HFFc6 (cell line): ENCODE measurements at regions not wholly inside any gene's neighbourhood (a gene's known extent, or its start where the extent isn't known, plus 50 kb on each side); places are given as distances from the start of the nearest gene placed in this dataset.
"Not testable (repeated sequence)": the region's sequence is repeated elsewhere in the genome, so short reads cannot be mapped to it uniquely, and the experiment has no call there.

ENCODE experiments used
- DNase-seq: peaks from one replicate; pipeline ENCODE4 v3.0.0-alpha.2; 2018
- H3K27ac Mint-ChIP-seq: 2 replicates; pipeline ENCODE4 v1.8.0; 2020; ENCODE audit warnings: mild to moderate bottlenecking, mixed read lengths
- H3K27me3 Mint-ChIP-seq: 2 replicates; pipeline ENCODE4 v1.8.0; 2021; ENCODE audit warnings: mild to moderate bottlenecking, moderate library complexity, mixed read lengths; ENCODE audit not compliant: insufficient read depth
- H3K36me3 Mint-ChIP-seq: 2 replicates; pipeline ENCODE4 v1.8.0; 2021; ENCODE audit warnings: low read depth, mixed read lengths
- H3K4me1 Mint-ChIP-seq: 2 replicates; pipeline ENCODE4 v1.8.0; 2020; ENCODE audit warnings: low read depth, mixed read lengths
- H3K4me3 Mint-ChIP-seq: 2 replicates; pipeline ENCODE4 v1.8.0; 2020; ENCODE audit warnings: mild to moderate bottlenecking, moderate library complexity, mixed read lengths
- H3K9me3 Mint-ChIP-seq: 2 replicates; pipeline ENCODE4 v1.8.0; 2020; ENCODE audit warnings: mild to moderate bottlenecking, mixed read lengths
- TF ChIP-seq, protein P1 (sequence below): fragments of 200-600 bp; sonication (generic); IDR thresholded peaks from 2 replicates; pipeline ENCODE4 v1.5.0; 2021; ENCODE audit warnings: antibody characterized with exemption, mild to moderate bottlenecking

DNA sequence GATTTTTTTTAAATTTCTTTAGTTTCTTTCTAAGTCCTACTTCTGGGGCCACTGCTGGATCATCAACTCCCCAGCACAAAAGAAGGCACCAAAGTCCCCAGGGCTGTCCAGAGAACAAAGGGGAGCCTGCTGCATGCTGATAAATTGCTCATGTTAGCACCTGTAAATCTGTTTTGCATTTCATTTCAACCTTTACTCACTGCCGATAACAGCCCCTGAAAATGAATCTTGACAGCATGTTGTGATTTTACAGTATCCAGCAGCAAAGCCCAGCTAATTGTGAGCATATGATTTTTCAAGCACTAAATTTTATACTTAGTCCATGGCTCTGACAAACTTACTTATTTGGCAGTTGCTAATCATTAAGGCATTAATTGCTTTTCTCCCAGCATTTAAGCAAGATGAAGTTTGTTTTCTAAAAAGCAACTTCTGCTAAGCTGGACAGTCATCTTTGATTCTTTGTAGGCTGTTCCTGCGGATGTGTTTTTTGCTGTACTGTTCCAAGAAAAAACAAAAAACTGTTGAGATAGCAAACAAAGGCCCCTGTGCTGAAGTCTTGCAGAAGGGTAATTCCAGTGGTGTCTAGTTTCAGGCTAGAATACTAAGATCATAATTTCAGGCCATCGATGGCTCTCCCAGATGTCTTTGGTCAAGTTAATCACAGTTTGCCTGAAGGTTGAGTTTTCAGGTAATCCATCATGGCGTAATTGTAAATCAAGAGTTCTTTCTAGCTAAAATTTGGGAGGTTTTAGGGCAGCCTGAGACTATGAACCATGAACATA lies 73.1 kb upstream of the GAS1 start:
- Mint-ChIP-seq H3K4me3 (no peak overlapping the region), H3K9me3 (no peaks in the 10 kb centered on the region), H3K27ac (no peak overlapping the region), H3K36me3 (no peaks in the 10 kb centered on the region), H3K4me1 (no peaks in the 10 kb centered on the region), H3K27me3 (peaks cover 4% of the 10 kb centered on the region)
- TF ChIP-seq, protein P1, sequence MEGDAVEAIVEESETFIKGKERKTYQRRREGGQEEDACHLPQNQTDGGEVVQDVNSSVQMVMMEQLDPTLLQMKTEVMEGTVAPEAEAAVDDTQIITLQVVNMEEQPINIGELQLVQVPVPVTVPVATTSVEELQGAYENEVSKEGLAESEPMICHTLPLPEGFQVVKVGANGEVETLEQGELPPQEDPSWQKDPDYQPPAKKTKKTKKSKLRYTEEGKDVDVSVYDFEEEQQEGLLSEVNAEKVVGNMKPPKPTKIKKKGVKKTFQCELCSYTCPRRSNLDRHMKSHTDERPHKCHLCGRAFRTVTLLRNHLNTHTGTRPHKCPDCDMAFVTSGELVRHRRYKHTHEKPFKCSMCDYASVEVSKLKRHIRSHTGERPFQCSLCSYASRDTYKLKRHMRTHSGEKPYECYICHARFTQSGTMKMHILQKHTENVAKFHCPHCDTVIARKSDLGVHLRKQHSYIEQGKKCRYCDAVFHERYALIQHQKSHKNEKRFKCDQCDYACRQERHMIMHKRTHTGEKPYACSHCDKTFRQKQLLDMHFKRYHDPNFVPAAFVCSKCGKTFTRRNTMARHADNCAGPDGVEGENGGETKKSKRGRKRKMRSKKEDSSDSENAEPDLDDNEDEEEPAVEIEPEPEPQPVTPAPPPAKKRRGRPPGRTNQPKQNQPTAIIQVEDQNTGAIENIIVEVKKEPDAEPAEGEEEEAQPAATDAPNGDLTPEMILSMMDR = no peak
- DNase-seq = no peak

DNA sequence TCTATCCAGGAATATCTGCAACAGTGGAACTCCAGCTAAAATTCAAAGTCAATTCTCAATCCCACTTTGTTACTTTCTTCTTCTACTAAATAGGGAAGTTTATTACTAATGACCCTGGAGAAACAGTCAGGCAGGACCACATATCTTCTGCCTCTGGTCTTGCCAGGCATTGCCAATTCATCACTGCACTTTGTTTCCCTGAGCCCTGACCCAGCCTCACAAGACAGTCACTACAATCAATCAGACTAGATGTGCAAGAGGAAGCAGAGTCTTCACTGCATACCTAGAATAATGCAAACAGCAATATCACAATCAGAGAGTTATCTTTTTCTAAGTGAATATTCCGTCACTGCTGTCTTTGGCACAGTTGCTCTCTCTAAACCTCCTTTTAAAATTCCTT lies 74.9 kb upstream of the GAS1 start:
- DNase-seq = no peak
- H3K27ac Mint-ChIP-seq = no peak overlapping the region
- peaks cover 4% of the 10 kb centered on the region for H3K27me3 Mint-ChIP-seq
- TF ChIP-seq, protein P1 = no peak
- no peak overlapping the region for H3K4me3 Mint-ChIP-seq
- no peaks in the 10 kb centered on the region for H3K9me3 Mint-ChIP-seq
- no peaks in the 10 kb centered on the region for H3K36me3 Mint-ChIP-seq
- H3K4me1 Mint-ChIP-seq = no peaks in the 10 kb centered on the region

GRCh38 chr9:87026204-87026603 lies 78.9 kb upstream of the GAS1 start:
- no peaks in the 10 kb centered on the region for H3K4me1 Mint-ChIP-seq

DNA sequence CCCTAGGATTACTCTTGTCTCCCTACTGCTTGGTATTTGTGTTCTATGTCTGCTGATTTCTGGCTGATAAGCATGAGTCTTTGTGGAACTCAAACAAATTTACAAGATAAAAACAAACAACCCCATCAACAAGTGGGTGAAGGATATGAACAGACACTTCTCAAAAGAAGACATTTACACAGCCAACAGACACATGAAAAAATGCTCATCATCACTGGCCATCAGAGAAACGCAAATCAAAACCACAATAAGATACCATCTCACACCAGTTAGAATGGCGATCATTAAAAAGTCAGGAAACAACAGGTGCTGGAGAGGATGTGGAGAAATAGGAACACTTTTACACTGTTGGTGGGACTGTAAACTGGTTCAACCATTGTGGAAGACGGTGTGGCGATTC lies 81.5 kb upstream of the GAS1 start:
- not testable (repeated sequence) for H3K36me3 Mint-ChIP-seq, H3K4me1 Mint-ChIP-seq, H3K9me3 Mint-ChIP-seq, H3K27me3 Mint-ChIP-seq, DNase-seq, H3K4me3 Mint-ChIP-seq, H3K27ac Mint-ChIP-seq

More at GRCh38 chr9:87026204-87026603, 78.9 kb upstream of the GAS1 start:
- TF ChIP-seq, protein P1 = no peak
- Mint-ChIP-seq H3K9me3 (no peaks in the 10 kb centered on the region), H3K27me3 (peaks cover 2% of the 10 kb centered on the region; the same call in 1 of the 2 replicates), H3K27ac (no peak overlapping the region), H3K4me3 (no peak overlapping the region), H3K36me3 (no peaks in the 10 kb centered on the region)
- no peak for DNase-seq

- no peak for DNase-seq
- H3K27ac Mint-ChIP-seq = no peak overlapping the region
- TF ChIP-seq, protein P1 = no peak
- H3K4me3 Mint-ChIP-seq = no peak overlapping the region
- peaks cover 17% of the 10 kb centered on the region; the same call in 1 of the 2 replicates for H3K4me1 Mint-ChIP-seq
- peaks cover 4% of the 10 kb centered on the region; the same call in 1 of the 2 replicates for H3K27me3 Mint-ChIP-seq
- H3K9me3 Mint-ChIP-seq = no peaks in the 10 kb centered on the region
- no peaks in the 10 kb centered on the region for H3K36me3 Mint-ChIP-seq
Measured at GRCh38 chr9:87029905-87030304, 82.6 kb upstream of the GAS1 start.

- TF ChIP-seq, protein P1 = no peak
- peak overlapping the region; percentile 42; the same call in 1 of the 2 replicates for H3K27ac Mint-ChIP-seq
- H3K27me3 Mint-ChIP-seq = peaks cover 4% of the 10 kb centered on the region; the same call in 1 of the 2 replicates
- H3K36me3 Mint-ChIP-seq = no peaks in the 10 kb centered on the region
- no peaks in the 10 kb centered on the region for H3K9me3 Mint-ChIP-seq
- H3K4me3 Mint-ChIP-seq = no peak overlapping the region; the same call in 1 of the 2 replicates
- H3K4me1 Mint-ChIP-seq = peaks cover 23% of the 10 kb centered on the region
- DNase-seq = no peak
Measured at GRCh38 chr9:87034841-87035240, 87.5 kb upstream of the GAS1 start.
